K562 (cell line): ENCODE measurements at regions not wholly inside any gene's neighbourhood (a gene's known extent, or its start where the extent isn't known, plus 50 kb on each side); places are given as distances from the start of the nearest gene placed in this dataset.

Experiments used
- CHD2 ChIP-seq: IDR thresholded peaks from 2 replicates; pipeline ENCODE4 v1.6.1; 2011; ENCODE audit warnings: low read depth, low read length
- KAT7 ChIP-seq: sonication (generic); formaldehyde crosslinking; IDR thresholded peaks from 2 replicates; pipeline ENCODE4 v1.8.0; 2022; ENCODE audit warnings: missing genetic modification reagents, mild to moderate bottlenecking, borderline replicate concordance
- MYC ChIP-seq, 2 experiments: fragments of 250-450 bp in 1 of 2; sonication (Bioruptor Pico) in 1 of 2; IDR thresholded peaks; 2 replicates each; pipeline versions ENCODE4 v1.5.1 to v1.6.1; 2012 to 2021; ENCODE audit warnings: low read depth in 2 of 2, borderline replicate concordance in 1 of 2, improper control_type of control experiment in 1 of 2, low read length in 1 of 2, mild to moderate bottlenecking in 1 of 2, moderate library complexity in 1 of 2
- PHF21A ChIP-seq: fragments of 450-650 bp; IDR thresholded peaks from 2 replicates; pipeline ENCODE4 v1.6.1; 2017; ENCODE audit warnings: low read depth, borderline replicate concordance
- ZNF311 ChIP-seq: fragments of 250-450 bp; sonication (Bioruptor Pico); IDR thresholded peaks from 2 replicates; pipeline ENCODE4 v1.4.0; 2020; ENCODE audit warnings: mild to moderate bottlenecking, moderate library complexity
- TF ChIP-seq, protein P1 (sequence below), 3 experiments: IDR thresholded peaks in 2 of 3; conservative IDR thresholded peaks in 1 of 3; 2 replicates each; pipeline ENCODE4 v1.5.1; 2011 to 2012; ENCODE audit warnings: low read length in 3 of 3, mild to moderate bottlenecking in 3 of 3, control low read depth in 2 of 3, improper control_type of control experiment in 1 of 3, inconsistent platforms in 1 of 3, low read depth in 1 of 3, mixed read lengths in 1 of 3, moderate library complexity in 1 of 3; ENCODE audit not compliant: insufficient read depth in 2 of 3
- TF ChIP-seq, protein P2 (sequence below), 2 experiments: fragments of 450-650 bp in 1 of 2; sonication (generic) in 1 of 2; formaldehyde crosslinking; conservative IDR thresholded peaks; 2 replicates each; pipeline versions ENCODE4 v1.4.0 to v1.8.1; 2020 to 2022; ENCODE audit warnings: mild to moderate bottlenecking in 1 of 2, missing genetic modification reagents in 1 of 2
- TF ChIP-seq, protein P3 (sequence below): sonication (generic); formaldehyde crosslinking; IDR thresholded peaks from 2 replicates; pipeline ENCODE4 v1.8.1; 2023; ENCODE audit warnings: mild to moderate bottlenecking, missing genetic modification reagents
- TF ChIP-seq, protein P4 (sequence below): fragments of 450-650 bp; IDR thresholded peaks from 2 replicates; pipeline ENCODE4 v1.6.1; 2016; ENCODE audit warnings: low read depth

DNA sequence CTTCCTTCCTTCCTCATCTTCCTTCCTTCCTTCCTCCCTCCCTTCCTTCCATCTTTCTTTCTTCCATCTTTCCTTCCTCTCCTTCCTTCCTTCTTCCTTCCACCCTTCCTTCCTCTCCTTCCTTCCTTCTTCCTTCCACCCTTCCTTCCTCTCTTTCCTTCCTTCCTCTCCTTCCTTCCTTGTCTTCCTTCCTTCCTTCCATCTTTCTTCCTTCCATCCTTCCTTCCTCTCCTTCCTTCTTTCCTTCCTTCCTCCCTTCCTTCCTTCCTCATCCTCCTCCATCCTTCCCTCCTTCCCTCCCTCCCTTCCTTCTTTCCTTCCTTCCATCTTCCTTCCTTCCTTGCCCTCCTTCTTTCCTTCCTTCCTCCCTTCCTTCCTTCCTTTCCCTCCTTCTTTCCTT lies 361.4 kb upstream of the TSHZ2 start:
- no peak for TF ChIP-seq MYC (IDR thresholded peaks at IDR 0.05; ENCODE audit: low read depth, low read length)
- TF ChIP-seq MYC (CRISPR knock-in tag; IDR thresholded peaks at IDR 0.05; ENCODE audit: borderline replicate concordance, low read depth) = no peak
- TF ChIP-seq, protein P1, sequence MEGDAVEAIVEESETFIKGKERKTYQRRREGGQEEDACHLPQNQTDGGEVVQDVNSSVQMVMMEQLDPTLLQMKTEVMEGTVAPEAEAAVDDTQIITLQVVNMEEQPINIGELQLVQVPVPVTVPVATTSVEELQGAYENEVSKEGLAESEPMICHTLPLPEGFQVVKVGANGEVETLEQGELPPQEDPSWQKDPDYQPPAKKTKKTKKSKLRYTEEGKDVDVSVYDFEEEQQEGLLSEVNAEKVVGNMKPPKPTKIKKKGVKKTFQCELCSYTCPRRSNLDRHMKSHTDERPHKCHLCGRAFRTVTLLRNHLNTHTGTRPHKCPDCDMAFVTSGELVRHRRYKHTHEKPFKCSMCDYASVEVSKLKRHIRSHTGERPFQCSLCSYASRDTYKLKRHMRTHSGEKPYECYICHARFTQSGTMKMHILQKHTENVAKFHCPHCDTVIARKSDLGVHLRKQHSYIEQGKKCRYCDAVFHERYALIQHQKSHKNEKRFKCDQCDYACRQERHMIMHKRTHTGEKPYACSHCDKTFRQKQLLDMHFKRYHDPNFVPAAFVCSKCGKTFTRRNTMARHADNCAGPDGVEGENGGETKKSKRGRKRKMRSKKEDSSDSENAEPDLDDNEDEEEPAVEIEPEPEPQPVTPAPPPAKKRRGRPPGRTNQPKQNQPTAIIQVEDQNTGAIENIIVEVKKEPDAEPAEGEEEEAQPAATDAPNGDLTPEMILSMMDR (IDR thresholded peaks at IDR 0.05 in 2 of 3, conservative IDR thresholded peaks at IDR 0.05 in 1 of 3; ENCODE audit: insufficient read depth in 2 of 3, low read depth in 1 of 3, low read length in 3 of 3) = no peak
- no peak for TF ChIP-seq CHD2
- TF ChIP-seq, protein P2, sequence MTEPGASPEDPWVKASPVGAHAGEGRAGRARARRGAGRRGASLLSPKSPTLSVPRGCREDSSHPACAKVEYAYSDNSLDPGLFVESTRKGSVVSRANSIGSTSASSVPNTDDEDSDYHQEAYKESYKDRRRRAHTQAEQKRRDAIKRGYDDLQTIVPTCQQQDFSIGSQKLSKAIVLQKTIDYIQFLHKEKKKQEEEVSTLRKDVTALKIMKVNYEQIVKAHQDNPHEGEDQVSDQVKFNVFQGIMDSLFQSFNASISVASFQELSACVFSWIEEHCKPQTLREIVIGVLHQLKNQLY (CRISPR knock-in tag; conservative IDR thresholded peaks at IDR 0.05) = no peak
- no peak for TF ChIP-seq KAT7 (CRISPR knock-in tag)
- TF ChIP-seq ZNF311 (CRISPR knock-in tag) = no peak
- TF ChIP-seq PHF21A = no peak
- TF ChIP-seq, protein P3, sequence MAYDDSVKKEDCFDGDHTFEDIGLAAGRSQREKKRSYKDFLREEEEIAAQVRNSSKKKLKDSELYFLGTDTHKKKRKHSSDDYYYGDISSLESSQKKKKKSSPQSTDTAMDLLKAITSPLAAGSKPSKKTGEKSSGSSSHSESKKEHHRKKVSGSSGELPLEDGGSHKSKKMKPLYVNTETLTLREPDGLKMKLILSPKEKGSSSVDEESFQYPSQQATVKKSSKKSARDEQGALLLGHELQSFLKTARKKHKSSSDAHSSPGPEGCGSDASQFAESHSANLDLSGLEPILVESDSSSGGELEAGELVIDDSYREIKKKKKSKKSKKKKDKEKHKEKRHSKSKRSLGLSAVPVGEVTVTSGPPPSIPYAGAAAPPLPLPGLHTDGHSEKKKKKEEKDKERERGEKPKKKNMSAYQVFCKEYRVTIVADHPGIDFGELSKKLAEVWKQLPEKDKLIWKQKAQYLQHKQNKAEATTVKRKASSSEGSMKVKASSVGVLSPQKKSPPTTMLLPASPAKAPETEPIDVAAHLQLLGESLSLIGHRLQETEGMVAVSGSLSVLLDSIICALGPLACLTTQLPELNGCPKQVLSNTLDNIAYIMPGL (CRISPR knock-in tag) = no peak
- TF ChIP-seq, protein P4, sequence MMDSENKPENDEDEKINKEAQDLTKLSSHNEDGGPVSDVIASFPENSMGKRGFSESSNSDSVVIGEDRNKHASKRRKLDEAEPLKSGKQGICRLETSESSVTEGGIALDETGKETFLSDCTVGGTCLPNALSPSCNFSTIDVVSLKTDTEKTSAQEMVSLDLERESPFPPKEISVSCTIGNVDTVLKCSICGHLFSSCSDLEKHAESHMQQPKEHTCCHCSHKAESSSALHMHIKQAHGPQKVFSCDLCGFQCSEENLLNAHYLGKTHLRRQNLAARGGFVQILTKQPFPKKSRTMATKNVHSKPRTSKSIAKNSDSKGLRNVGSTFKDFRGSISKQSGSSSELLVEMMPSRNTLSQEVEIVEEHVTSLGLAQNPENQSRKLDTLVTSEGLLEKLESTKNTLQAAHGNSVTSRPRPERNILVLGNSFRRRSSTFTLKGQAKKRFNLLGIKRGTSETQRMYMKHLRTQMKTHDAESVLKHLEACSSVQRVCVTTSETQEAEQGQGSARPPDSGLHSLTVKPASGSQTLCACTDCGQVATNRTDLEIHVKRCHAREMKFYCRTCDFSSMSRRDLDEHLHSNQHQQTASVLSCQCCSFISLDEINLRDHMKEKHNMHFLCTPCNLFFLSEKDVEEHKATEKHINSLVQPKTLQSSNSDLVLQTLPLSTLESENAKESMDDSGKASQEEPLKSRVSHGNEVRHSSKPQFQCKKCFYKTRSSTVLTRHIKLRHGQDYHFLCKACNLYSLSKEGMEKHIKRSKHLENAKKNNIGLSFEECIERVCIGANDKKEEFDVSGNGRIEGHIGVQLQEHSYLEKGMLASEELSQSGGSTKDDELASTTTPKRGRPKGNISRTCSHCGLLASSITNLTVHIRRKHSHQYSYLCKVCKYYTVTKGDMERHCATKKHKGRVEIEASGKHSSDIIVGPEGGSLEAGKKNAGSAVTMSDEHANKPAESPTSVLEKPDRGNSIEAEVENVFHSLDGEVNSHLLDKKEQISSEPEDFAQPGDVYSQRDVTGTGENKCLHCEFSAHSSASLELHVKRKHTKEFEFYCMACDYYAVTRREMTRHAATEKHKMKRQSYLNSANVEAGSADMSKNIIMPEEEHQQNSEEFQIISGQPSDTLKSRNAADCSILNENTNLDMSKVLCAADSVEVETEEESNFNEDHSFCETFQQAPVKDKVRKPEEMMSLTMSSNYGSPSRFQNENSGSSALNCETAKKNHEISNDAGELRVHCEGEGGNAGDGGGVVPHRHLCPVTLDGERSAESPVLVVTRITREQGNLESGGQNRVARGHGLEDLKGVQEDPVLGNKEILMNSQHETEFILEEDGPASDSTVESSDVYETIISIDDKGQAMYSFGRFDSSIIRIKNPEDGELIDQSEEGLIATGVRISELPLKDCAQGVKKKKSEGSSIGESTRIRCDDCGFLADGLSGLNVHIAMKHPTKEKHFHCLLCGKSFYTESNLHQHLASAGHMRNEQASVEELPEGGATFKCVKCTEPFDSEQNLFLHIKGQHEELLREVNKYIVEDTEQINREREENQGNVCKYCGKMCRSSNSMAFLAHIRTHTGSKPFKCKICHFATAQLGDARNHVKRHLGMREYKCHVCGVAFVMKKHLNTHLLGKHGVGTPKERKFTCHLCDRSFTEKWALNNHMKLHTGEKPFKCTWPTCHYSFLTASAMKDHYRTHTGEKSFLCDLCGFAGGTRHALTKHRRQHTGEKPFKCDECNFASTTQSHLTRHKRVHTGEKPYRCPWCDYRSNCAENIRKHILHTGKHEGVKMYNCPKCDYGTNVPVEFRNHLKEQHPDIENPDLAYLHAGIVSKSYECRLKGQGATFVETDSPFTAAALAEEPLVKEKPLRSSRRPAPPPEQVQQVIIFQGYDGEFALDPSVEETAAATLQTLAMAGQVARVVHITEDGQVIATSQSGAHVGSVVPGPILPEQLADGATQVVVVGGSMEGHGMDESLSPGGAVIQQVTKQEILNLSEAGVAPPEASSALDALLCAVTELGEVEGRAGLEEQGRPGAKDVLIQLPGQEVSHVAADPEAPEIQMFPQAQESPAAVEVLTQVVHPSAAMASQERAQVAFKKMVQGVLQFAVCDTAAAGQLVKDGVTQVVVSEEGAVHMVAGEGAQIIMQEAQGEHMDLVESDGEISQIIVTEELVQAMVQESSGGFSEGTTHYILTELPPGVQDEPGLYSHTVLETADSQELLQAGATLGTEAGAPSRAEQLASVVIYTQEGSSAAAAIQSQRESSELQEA = no peak
